ENCODE measurements at regions not wholly inside any gene's neighbourhood (a gene's known extent, or its start where the extent isn't known, plus 50 kb on each side); places are given as distances from the start of the nearest gene placed in this dataset.

DNA sequence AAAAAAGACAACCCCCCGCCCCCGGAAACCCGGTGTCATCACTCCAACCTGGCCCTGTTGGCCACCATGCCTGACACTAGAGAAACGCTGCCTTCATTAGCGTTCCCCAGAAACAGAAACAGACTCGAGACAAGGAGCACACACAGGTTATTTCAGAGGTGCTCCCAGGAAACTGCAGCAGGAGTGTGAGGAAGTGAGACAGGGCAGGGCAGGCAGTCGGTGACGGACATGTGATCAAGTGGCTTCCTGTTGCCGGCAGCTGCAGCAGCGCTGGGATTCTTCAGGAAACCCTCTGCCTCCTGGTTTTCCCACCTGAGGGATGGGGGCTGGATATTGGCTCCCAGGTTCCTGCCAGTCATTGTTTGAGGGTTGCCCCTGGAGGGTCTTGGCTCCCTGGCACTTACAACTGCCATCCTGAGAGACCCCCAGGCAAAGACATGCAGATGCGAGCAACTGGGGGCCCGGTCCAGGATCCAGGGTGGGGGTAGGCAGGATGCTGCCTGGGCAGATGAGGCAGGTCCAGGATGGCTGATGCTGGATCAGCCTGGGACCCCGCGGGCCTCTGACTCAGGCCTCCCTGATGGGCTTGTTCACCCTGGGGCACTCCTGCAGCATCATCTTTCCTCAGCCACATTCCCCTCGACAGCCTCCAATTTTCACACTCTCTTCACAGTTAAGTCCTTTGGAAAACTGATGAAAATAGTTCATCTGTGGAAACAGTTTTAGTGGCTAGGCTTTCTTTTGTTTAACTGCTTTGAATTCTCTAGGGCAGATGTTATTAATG, 150.7 kb upstream of the SYNDIG1 start:
- Histone ChIP-seq H3K9me3 (ENCODE audit: control insufficient read depth in 4 of 4, low read length in 3 of 4) (peaks cover 0 to 1% (median 0%) of the 10 kb centered on the region in 4 donors), H3K4me1 (ENCODE audit: control insufficient read depth in 4 of 4, insufficient read depth in 4 of 4, low read length in 3 of 4) (no peaks in the 10 kb centered on the region), H3K27ac (ENCODE audit: low read depth in 1 of 2, low read length in 2 of 2) (no peak overlapping the region), H3K9ac (ENCODE audit: low read depth in 1 of 2, low read length in 2 of 2) (no peak overlapping the region), H3K36me3 (ENCODE audit: control insufficient read depth in 4 of 4, insufficient read depth in 3 of 4, low read depth in 1 of 4, low read length in 3 of 4) (no peaks in the 10 kb centered on the region), H3K27me3 (ENCODE audit: control insufficient read depth in 4 of 4, insufficient read depth in 4 of 4, low read length in 3 of 4) (peaks cover 0 to 3% (median 0%) of the 10 kb centered on the region in 4 donors), H3K4me3 (ENCODE audit: low read depth in 1 of 3, low read length in 3 of 3) (no peak overlapping the region)
- no peak for TF ChIP-seq RAD21 (IDR thresholded peaks at IDR 0.05)
- no peak for TF ChIP-seq EGR1 (IDR thresholded peaks at IDR 0.05; ENCODE audit: low read depth in 2 of 2)
- no peak for TF ChIP-seq FOXA1 (IDR thresholded peaks at IDR 0.05)
- TF ChIP-seq, protein P1, sequence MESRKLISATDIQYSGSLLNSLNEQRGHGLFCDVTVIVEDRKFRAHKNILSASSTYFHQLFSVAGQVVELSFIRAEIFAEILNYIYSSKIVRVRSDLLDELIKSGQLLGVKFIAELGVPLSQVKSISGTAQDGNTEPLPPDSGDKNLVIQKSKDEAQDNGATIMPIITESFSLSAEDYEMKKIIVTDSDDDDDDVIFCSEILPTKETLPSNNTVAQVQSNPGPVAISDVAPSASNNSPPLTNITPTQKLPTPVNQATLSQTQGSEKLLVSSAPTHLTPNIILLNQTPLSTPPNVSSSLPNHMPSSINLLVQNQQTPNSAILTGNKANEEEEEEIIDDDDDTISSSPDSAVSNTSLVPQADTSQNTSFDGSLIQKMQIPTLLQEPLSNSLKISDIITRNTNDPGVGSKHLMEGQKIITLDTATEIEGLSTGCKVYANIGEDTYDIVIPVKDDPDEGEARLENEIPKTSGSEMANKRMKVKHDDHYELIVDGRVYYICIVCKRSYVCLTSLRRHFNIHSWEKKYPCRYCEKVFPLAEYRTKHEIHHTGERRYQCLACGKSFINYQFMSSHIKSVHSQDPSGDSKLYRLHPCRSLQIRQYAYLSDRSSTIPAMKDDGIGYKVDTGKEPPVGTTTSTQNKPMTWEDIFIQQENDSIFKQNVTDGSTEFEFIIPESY (IDR thresholded peaks at IDR 0.05) = no peak
- TF ChIP-seq HNF4G (IDR thresholded peaks at IDR 0.05) = no peak
- no peak for TF ChIP-seq NR2F2 (IDR thresholded peaks at IDR 0.05)
- TF ChIP-seq TAF1 (conservative IDR thresholded peaks at IDR 0.05) = no peak
- TF ChIP-seq, protein P2, sequence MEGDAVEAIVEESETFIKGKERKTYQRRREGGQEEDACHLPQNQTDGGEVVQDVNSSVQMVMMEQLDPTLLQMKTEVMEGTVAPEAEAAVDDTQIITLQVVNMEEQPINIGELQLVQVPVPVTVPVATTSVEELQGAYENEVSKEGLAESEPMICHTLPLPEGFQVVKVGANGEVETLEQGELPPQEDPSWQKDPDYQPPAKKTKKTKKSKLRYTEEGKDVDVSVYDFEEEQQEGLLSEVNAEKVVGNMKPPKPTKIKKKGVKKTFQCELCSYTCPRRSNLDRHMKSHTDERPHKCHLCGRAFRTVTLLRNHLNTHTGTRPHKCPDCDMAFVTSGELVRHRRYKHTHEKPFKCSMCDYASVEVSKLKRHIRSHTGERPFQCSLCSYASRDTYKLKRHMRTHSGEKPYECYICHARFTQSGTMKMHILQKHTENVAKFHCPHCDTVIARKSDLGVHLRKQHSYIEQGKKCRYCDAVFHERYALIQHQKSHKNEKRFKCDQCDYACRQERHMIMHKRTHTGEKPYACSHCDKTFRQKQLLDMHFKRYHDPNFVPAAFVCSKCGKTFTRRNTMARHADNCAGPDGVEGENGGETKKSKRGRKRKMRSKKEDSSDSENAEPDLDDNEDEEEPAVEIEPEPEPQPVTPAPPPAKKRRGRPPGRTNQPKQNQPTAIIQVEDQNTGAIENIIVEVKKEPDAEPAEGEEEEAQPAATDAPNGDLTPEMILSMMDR (IDR thresholded peaks at IDR 0.05; ENCODE audit: low read depth, low read length, missing input control) = no peak
- TF ChIP-seq ATF3 (IDR thresholded peaks at IDR 0.05) = no peak
- TF ChIP-seq HNF4A (conservative IDR thresholded peaks at IDR 0.05) = no peak
- no peak for TF ChIP-seq MAX (IDR thresholded peaks at IDR 0.05)
- TF ChIP-seq YY1 (IDR thresholded peaks at IDR 0.05) = no peak
- no peak for TF ChIP-seq FOXA2 (IDR thresholded peaks at IDR 0.05)
- no peak for TF ChIP-seq SP1 (IDR thresholded peaks at IDR 0.05)
- TF ChIP-seq JUND (IDR thresholded peaks at IDR 0.05) = no peak
- no peak for TF ChIP-seq GABPA (IDR thresholded peaks at IDR 0.05 in 1 of 2, conservative IDR thresholded peaks at IDR 0.05 in 1 of 2)
- no peak for TF ChIP-seq RXRA (IDR thresholded peaks at IDR 0.05)
- TF ChIP-seq, protein P3, sequence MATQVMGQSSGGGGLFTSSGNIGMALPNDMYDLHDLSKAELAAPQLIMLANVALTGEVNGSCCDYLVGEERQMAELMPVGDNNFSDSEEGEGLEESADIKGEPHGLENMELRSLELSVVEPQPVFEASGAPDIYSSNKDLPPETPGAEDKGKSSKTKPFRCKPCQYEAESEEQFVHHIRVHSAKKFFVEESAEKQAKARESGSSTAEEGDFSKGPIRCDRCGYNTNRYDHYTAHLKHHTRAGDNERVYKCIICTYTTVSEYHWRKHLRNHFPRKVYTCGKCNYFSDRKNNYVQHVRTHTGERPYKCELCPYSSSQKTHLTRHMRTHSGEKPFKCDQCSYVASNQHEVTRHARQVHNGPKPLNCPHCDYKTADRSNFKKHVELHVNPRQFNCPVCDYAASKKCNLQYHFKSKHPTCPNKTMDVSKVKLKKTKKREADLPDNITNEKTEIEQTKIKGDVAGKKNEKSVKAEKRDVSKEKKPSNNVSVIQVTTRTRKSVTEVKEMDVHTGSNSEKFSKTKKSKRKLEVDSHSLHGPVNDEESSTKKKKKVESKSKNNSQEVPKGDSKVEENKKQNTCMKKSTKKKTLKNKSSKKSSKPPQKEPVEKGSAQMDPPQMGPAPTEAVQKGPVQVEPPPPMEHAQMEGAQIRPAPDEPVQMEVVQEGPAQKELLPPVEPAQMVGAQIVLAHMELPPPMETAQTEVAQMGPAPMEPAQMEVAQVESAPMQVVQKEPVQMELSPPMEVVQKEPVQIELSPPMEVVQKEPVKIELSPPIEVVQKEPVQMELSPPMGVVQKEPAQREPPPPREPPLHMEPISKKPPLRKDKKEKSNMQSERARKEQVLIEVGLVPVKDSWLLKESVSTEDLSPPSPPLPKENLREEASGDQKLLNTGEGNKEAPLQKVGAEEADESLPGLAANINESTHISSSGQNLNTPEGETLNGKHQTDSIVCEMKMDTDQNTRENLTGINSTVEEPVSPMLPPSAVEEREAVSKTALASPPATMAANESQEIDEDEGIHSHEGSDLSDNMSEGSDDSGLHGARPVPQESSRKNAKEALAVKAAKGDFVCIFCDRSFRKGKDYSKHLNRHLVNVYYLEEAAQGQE (IDR thresholded peaks at IDR 0.05) = no peak
- DNase-seq (ENCODE audit: low spot score) = no peak
- WGBS = 75% methylated on average over 15 of the region's 15 CpGs
